ENCODE measurements at regions not wholly inside any gene's neighbourhood (a gene's known extent, or its start where the extent isn't known, plus 50 kb on each side); places are given as distances from the start of the nearest gene placed in this dataset.

- Histone ChIP-seq H3K4me1 (ENCODE audit: control insufficient read depth, insufficient read depth, low read length) (no peaks in the 10 kb centered on the region), H3K9me3 (ENCODE audit: control insufficient read depth, insufficient read depth, low read length) (no peaks in the 10 kb centered on the region), H3K27ac (ENCODE audit: low read length) (no peak overlapping the region), H3K27me3 (ENCODE audit: control insufficient read depth, insufficient read depth, low read length) (no peaks in the 10 kb centered on the region), H3K36me3 (ENCODE audit: control insufficient read depth, insufficient read depth, low read length) (no peaks in the 10 kb centered on the region), H3K4me3 (ENCODE audit: low read length) (no peak overlapping the region)
- no peak for DNase-seq
- no peak for ATAC-seq
- TF ChIP-seq CTCF (IDR thresholded peaks at IDR 0.05), result no peak
- H3K27me3 Mint-ChIP-seq (ENCODE audit: low read depth in 2 of 2), result peaks cover 26 to 32% of the 10 kb centered on the region in 2 donors
- no peak overlapping the region for H3K27ac Mint-ChIP-seq
- H3K4me1 Mint-ChIP-seq, result peaks cover 0 to 4% of the 10 kb centered on the region in 2 donors
- intact Hi-C loops (cut with micrococcal nuclease), result no loop called here
- H3K4me3 Mint-ChIP-seq, result no peak overlapping the region
- H3K9me3 Mint-ChIP-seq, result no peaks in the 10 kb centered on the region
- 93% methylated on average over 15 of the region's 15 CpGs for WGBS (ENCODE audit: insufficient coverage)
- no peaks in the 10 kb centered on the region for H3K36me3 Mint-ChIP-seq
Measured at GRCh38 chr7:3174515-3175284, 126.4 kb upstream of the SDK1 start.

GRCh38 chr7:3175285-3175902 lies 125.7 kb upstream of the SDK1 start:
- no peaks in the 10 kb centered on the region for H3K9me3 ChIP-seq (ENCODE audit: control insufficient read depth, insufficient read depth, low read length)
- H3K4me3 ChIP-seq (ENCODE audit: low read length), result no peak overlapping the region
- Mint-ChIP-seq H3K27me3 (ENCODE audit: low read depth in 2 of 2) (peaks cover 23 to 29% of the 10 kb centered on the region in 2 donors), H3K9me3 (no peaks in the 10 kb centered on the region), H3K4me3 (no peak overlapping the region), H3K36me3 (no peaks in the 10 kb centered on the region), H3K4me1 (peaks cover 0 to 2% of the 10 kb centered on the region in 2 donors), H3K27ac (no peak overlapping the region)
- no peak for TF ChIP-seq CTCF (IDR thresholded peaks at IDR 0.05)
- no peaks in the 10 kb centered on the region for H3K36me3 ChIP-seq (ENCODE audit: control insufficient read depth, insufficient read depth, low read length)
- no peaks in the 10 kb centered on the region for H3K27me3 ChIP-seq (ENCODE audit: control insufficient read depth, insufficient read depth, low read length)
- no peaks in the 10 kb centered on the region for H3K4me1 ChIP-seq (ENCODE audit: control insufficient read depth, insufficient read depth, low read length)
- intact Hi-C loops (cut with micrococcal nuclease), result no loop called here
- DNase-seq (no peak), ATAC-seq (no peak)
- no peak overlapping the region for H3K27ac ChIP-seq (ENCODE audit: low read length)
- WGBS (ENCODE audit: insufficient coverage), result 81% methylated on average over 9 of the region's 9 CpGs

- TF ChIP-seq CTCF (IDR thresholded peaks at IDR 0.05), result no peak
- H3K36me3 ChIP-seq (ENCODE audit: control insufficient read depth, insufficient read depth, low read length), result no peaks in the 10 kb centered on the region
- 41% methylated on average over 6 of the region's 10 CpGs for WGBS (ENCODE audit: insufficient coverage)
- H3K9me3 ChIP-seq (ENCODE audit: control insufficient read depth, insufficient read depth, low read length), result no peaks in the 10 kb centered on the region
- Mint-ChIP-seq H3K4me3 (no peak overlapping the region), H3K9me3 (no peaks in the 10 kb centered on the region), H3K4me1 (no peaks in the 10 kb centered on the region), H3K27ac (no peak overlapping the region), H3K27me3 (ENCODE audit: low read depth in 2 of 2) (peaks cover 19 to 23% of the 10 kb centered on the region in 2 donors), H3K36me3 (no peaks in the 10 kb centered on the region)
- H3K4me3 ChIP-seq (ENCODE audit: low read length), result no peak overlapping the region
- H3K4me1 ChIP-seq (ENCODE audit: control insufficient read depth, insufficient read depth, low read length), result no peaks in the 10 kb centered on the region
- ATAC-seq, result no peak
- DNase-seq, result no peak
- no peaks in the 10 kb centered on the region for H3K27me3 ChIP-seq (ENCODE audit: control insufficient read depth, insufficient read depth, low read length)
- H3K27ac ChIP-seq (ENCODE audit: low read length), result no peak overlapping the region
- intact Hi-C loops (cut with micrococcal nuclease), result no loop called here
Measured at GRCh38 chr7:3176112-3177000, 124.7 kb upstream of the SDK1 start.

All from natural killer cell (primary cell).